Astrocyte of the cerebellum (primary cell): ENCODE measurements at regions not wholly inside any gene's neighbourhood (a gene's known extent, or its start where the extent isn't known, plus 50 kb on each side); places are given as distances from the start of the nearest gene placed in this dataset.

Experiments
- DNase-seq: peaks from one replicate; pipeline ENCODE4 v3.0.0-alpha.2; 2011; ENCODE audit warnings: low read depth
- H3K4me3 ChIP-seq: 2 replicates; pipeline ENCODE4 v1.5.1; 2011; ENCODE audit warnings: mild to moderate bottlenecking, low read depth, low read length, moderate library complexity
- in situ Hi-C: cut with HindIII; loops from 2 replicates; pipeline ENCODE4 v1.10.0; 2017; ENCODE audit warnings: low sequenced_read_pairs
- TF ChIP-seq, protein P1 (sequence below): IDR thresholded peaks from 2 replicates; pipeline ENCODE4 v1.5.1; 2012; ENCODE audit warnings: low read length, low read depth, moderate library complexity, mild to moderate bottlenecking; ENCODE audit errors: missing control alignments

DNA sequence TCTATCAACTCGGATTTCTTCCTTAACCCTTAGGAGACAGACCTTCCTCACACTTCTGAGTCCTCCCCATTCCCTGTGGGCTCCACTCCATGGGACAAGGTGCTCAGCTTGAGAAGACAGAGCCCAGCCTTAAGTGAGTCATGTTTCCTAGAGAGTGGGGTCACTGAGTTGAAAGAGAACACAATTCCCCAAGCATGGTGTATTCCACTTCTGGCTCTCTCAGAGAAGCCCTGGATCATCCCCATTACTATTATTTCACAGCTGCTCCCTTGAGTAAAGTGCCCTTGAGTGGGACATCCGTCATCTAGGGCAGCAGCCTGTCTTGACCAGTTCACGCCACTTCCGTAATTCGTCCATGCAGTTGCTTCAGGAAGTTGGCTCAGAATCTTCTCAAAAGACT is 604.8 kb downstream of the BNC2 start:
- H3K4me3 ChIP-seq: no peak overlapping the region
- DNase-seq: no peak
- TF ChIP-seq, protein P1, sequence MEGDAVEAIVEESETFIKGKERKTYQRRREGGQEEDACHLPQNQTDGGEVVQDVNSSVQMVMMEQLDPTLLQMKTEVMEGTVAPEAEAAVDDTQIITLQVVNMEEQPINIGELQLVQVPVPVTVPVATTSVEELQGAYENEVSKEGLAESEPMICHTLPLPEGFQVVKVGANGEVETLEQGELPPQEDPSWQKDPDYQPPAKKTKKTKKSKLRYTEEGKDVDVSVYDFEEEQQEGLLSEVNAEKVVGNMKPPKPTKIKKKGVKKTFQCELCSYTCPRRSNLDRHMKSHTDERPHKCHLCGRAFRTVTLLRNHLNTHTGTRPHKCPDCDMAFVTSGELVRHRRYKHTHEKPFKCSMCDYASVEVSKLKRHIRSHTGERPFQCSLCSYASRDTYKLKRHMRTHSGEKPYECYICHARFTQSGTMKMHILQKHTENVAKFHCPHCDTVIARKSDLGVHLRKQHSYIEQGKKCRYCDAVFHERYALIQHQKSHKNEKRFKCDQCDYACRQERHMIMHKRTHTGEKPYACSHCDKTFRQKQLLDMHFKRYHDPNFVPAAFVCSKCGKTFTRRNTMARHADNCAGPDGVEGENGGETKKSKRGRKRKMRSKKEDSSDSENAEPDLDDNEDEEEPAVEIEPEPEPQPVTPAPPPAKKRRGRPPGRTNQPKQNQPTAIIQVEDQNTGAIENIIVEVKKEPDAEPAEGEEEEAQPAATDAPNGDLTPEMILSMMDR: no peak
- in situ Hi-C loops: no loop called here

DNA sequence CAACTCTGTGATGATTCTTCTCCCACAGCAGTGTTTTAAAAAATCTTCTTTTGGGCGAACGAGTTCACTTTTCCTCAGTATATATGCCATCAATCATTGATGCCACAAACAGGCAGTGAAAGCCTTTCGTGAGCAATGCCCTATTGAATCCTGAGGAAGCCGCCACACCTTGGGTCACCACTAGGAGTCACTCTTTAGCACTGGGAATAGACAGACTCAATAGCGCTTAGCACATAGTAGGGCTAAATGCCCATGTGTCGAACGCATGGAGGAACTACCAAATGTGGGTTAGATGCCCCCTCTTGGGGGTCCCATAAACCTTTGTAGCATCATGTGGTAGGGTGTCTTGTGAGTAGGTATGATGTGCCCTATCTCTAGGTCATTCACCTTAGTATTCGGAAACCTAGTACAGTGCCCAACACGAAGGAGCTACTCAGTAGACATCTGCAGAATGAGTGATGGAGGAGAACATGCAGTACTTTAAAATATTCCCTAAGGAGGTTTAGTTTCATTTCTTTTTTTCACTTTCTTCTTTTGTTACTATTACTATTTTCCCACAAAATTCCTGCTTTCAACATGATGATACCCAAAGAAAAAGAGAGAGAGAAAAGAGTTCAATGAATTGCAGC is 603.7 kb downstream of the BNC2 start:
- DNase-seq: no peak
- no peak overlapping the region for H3K4me3 ChIP-seq
- TF ChIP-seq, protein P1: peak; percentile 54
- in situ Hi-C loops: no loop called here

DNA sequence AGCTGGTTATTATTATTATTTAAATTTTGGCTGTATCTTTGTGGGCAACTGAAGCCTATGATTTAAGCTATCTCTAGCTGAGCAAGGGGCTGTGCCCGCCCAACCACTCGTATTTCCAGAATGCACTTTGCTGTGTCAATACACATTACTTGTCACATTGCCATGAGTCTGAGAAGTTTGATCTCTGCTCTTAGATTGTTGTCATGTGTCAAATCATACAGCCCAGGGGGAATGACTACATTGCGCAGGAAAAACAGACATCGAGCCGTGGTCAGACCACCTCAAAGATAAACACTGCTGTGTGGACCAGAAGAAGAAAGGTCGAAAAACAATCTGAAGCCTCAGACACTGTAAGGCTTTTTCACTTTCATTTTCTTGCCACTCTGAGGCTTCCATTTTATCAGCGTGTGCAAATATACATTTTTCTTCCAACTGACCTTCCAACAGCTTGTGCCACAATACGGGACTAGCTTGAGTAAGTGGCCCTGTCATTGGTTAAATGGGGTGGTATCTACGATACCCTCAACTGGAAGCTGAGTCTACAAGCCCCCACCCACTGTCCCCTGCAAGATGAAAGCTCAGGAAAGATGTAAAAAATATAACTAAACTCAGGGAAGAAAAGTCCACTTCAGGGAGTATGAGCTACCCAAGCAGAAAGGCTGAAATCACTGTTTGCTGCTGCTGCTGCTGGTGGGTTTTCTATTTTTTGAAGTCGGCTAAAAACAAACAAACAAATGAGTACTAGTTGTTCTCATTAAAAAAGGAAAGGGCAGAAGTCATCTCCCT is 603.0 kb downstream of the BNC2 start:
- in situ Hi-C loops: no loop called here

DNA sequence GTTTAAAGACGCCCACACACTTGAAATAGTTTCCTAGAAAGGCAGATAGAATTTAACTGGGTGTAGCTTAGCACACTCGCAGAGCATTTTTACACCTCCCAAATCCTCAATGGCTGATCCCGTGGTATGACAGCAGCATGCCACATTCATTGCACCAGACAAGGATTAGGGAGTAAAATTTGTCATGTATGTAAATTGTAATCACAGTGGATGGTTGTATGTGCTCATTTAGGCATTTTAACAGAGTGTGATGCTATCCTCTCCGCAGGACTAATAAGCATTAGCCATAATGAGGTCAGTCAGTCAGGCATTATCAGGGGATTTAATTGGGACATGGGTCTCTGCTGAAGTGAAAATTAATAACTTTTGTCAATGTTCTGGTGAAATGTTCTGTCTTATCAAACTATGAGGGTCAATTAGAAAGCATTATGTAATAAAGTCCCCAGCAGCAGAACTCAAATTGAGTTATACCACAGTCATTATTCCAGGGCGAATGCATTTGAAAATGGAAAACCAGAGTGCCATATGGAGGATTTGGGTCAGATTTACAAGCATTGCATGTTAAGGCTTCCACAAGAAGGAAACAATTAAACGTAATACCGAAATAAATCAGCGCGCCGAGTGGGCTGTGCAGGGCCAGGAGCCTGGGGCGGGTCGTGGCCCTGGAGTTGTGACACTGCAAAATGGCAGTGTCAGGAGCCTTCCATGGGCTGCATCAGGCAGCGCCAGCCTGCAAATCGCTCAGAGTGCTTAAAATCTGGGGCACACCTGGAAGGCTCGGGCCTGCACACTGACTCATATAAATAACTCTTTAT is 602.2 kb downstream of the BNC2 start:
- TF ChIP-seq, protein P1: no peak
- DNase-seq: no peak
- H3K4me3 ChIP-seq: no peak overlapping the region
- in situ Hi-C loops: no loop called here

More for the DNA sequence above, 603.0 kb downstream of the BNC2 start:
- TF ChIP-seq, protein P1: no peak
- H3K4me3 ChIP-seq: no peak overlapping the region
- peak; percentile 13 for DNase-seq

DNA sequence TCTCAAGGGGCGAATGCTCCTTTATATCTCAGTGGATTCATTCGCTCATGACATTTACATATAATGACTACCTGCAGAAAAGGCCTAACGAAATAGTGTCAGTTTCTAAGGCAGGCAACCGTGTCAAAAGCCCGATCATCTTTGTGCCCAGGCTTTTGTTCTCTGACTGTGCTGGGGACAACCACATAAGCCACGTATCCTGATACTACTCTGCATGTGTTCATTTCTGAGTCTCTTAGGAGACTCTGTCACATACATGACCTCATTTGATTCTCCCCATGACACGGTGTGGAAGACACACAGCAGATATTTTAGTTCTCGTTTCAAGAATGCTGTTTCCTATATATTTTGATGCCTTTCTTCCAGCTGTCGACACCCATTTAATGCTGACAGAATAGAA is 598.5 kb downstream of the BNC2 start:
- no peak overlapping the region for H3K4me3 ChIP-seq
- in situ Hi-C loops: no loop called here
- TF ChIP-seq, protein P1: no peak
- no peak for DNase-seq

DNA sequence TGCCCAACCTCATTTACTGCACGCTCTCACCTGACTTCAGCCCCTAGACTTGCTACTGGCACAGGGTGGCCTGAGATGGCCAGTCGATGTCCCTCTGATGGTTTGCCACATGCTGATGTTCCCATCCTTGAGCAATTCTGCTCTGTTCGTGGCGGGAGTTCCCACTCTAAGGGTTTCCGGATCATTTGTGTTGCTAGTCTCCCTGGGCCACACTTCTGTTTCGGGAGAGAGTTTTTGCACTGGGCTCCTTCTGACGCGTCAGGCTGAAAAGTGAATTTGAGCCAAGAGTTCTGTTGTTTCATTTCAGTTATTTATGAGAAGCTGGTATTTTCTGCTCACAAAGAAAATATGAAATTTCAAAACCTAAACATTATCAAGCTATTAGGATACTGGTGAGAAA is 597.7 kb downstream of the BNC2 start:
- TF ChIP-seq, protein P1: no peak
- H3K4me3 ChIP-seq: no peak overlapping the region
- in situ Hi-C loops: no loop called here
- DNase-seq: no peak
